Ramos (cell line): ENCODE measurements at regions not wholly inside any gene's neighbourhood (a gene's known extent, or its start where the extent isn't known, plus 50 kb on each side); places are given as distances from the start of the nearest gene placed in this dataset.

Source experiments
- in situ Hi-C: fragments of 300-500 bp; cut with MboI; formaldehyde crosslinking; loops from one replicate; pipeline ENCODE4 v1.14.3; 2022; ENCODE audit warnings: low sequenced_read_pairs; ENCODE audit not compliant: unreplicated experiment

- in situ Hi-C loops: no loop called here
These were observed 71.0 kb downstream of the AQP4 start for GRCh38 chr18:26794230-26795101.

GRCh38 chr18:26792661-26793060 is 72.8 kb downstream of the AQP4 start:
- in situ Hi-C loops: no loop called here

GRCh38 chr18:26791676-26792075 is 73.8 kb downstream of the AQP4 start:
- in situ Hi-C loops: no loop called here

- in situ Hi-C loops: no loop called here
These were observed 80.9 kb downstream of the AQP4 start for GRCh38 chr18:26784599-26784998.

DNA sequence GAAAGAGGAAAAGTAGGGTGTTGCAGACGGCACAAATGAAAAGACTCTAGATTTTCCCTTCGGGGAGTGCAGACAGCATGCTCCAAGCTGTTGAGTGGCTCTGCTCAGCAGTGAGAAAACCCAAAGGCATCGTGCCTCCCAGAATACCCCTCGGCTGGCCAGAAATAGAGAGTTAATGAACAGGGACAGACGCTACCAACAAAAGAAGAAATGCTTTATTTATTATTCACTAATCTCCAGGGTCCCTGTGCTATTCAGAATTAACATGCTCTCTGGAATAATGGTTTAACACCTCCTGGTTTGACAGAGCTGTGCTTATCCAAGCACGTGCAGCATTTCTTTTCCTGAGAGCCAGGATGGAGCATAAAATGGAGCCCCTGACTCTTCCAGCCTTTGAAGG is 82.3 kb downstream of the AQP4 start:
- in situ Hi-C loops: no loop called here

- in situ Hi-C loops: no loop called here
These were observed 84.8 kb downstream of the AQP4 start for GRCh38 chr18:26780520-26781325.

DNA sequence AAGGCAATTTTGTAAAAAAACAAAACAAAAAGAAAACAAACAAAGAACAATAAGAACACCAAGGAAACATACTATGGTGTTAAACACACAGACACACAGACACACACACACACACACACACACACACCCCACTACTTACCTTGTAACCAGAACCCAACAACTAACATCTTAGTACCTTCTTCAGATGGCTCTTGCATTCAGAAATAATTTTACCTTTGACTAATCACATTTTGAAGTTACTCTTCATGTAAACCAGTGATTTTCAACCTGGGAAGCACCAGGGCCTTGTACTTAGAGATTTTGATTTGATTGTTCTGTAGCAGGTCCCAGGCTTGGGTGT is 87.5 kb downstream of the AQP4 start:
- in situ Hi-C loops: no loop called here

DNA sequence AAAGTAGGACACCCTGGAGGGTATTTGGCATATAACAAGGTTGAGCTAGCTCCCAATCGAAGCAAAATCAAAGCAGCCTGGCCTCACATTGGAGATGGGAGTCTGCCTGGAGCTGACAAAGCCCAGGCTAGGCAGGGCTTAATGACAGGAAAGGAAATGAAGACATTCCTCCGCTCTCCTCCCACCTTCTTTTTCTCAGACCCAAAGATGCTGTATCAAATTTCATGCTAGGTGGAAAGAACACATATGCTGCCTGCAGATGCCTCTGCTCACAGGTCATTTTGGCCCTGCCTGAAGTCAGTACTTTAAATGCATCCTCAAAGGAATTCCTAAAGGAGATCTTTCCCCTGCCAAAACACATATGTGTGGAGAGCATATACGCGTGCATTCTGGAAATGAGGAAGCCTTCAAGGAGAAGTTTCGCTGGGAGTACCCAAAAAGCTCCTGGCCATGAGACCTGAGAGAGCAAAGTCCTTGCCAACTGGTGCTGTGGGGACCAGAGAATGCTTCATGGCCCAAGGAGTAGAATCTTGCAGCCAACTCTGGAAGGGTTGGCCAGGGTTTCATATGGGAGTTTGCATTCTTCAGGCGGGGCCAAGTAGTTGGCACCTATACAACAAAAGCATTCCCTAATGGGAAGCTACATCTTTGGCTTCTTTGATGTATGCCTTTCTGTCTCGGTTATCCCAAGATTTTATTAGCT is 88.0 kb downstream of the AQP4 start:
- in situ Hi-C loops: no loop called here

GRCh38 chr18:26772691-26773090 is 92.8 kb downstream of the AQP4 start:
- in situ Hi-C loops: no loop called here

DNA sequence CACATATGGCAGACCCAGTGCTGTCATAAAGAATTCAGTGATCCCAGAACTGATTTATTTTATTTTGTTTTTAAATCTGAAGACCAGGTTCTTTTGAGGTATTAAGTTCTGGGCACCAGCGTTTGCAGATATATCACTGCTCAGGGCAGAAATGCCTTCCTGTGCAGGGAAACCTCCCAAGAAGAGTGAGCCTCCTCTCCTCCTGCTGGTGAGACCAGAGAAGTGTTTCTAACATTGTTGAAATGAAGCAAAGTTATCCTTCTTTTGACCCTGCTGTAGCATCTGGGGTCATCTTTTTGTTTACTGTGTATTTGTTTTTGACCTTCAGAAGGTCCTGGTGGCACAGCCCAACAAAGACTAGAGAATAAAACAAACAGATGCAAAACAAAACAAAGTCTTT is 94.0 kb downstream of the AQP4 start:
- in situ Hi-C loops: no loop called here

GRCh38 chr18:26768385-26768784 is 97.1 kb downstream of the AQP4 start:
- in situ Hi-C loops: no loop called here

DNA sequence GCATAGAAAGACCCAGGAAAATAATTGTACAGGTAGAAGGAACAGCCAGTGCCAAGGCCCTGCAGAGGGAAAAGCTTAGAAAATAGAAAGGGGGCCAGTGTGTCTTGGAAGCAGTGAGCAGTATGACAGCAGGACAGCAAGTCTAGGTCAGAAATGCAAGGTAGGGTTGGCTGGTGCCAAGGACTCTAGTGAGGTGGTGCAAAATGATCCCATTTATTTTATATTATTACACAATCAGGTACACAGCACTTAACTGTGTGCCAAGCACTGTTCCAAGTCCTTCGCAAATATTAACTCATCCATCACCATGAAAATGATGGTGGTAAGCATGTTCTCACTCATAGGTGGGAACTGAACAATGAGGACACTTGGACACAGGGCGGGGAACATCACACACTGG is 100.0 kb downstream of the AQP4 start:
- in situ Hi-C loops: no loop called here

- in situ Hi-C loops: no loop called here
These were observed 100.9 kb downstream of the AQP4 start for GRCh38 chr18:26764586-26764985.

DNA sequence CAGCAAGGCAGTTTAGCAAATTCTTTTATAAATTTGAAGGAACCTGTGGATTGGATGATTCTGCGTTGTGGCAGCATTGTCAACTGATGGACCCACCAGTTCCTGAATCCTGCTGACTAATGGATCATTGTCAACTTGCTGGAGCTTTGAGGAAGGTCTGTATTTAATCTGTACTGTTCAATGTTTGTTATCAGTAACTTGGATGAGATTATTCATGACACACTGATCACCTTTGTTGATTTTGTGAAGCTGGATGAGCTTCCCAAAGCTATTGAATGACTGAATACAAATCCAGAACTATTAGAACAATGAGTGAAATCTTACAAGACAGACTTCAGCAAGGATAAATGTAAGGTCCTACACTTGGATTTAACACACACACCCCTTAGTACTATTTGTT is 101.3 kb downstream of the AQP4 start:
- in situ Hi-C loops: no loop called here

GRCh38 chr18:26763446-26764110 is 101.9 kb downstream of the AQP4 start:
- in situ Hi-C loops: no loop called here

- in situ Hi-C loops: no loop called here
These were observed 108.1 kb downstream of the AQP4 start for GRCh38 chr18:26757263-26758019.

DNA sequence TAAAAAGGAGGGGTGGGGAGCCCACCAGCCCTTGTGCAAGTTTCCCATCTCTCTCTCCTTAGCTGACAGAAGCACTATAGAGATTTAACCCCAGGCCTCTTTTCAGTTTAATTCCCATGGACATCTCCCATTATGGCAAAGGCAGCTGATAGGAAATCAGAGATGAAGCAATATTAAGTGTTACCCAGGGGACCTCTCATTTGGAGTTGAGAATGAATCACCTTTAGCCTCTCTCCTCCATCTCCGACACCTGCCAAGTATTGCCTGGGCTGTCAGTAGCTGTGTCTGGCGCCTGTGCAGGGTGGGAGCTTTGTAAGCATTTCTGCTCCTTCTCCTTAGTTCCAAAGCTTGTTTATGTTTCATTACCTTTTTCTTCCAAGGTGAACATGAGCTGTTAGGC is 109.0 kb downstream of the AQP4 start:
- in situ Hi-C loops: no loop called here

DNA sequence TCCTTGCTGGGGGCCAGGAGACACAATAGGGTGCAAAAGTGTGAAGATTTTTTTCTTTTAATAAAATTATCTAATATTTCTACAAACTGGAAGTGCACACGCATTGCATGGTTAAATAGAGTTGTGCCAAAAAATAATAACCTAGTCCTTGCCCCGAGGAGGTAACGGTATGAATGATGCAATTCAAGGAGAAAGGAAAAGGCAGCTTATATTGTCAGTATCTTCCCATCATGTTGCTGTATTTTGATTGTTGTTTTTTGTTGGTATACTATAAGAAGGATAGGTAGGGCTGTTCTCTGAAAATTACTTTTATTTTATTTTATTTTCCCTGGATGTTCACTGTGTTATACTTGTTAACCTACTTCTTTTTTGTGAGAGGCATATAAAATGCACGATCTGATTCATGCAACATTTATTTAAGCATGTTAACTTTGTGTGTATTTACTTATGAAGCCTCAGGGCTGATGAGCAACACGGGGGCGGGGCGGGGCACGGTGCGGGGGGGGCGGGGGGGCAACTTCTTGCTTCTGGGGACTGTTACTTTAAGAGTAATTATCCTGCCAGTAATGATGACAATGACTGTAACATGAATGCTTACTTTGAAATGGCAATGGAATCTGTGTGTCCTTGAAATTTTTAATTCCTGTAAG is 118.6 kb downstream of the AQP4 start:
- in situ Hi-C loops: no loop called here

GRCh38 chr18:26746398-26746797 is 119.1 kb downstream of the AQP4 start:
- in situ Hi-C loops: no loop called here
